Natural killer cell (primary cell): ENCODE measurements at regions not wholly inside any gene's neighbourhood (a gene's known extent, or its start where the extent isn't known, plus 50 kb on each side); places are given as distances from the start of the nearest gene placed in this dataset.

Experiments
- ATAC-seq, 3 donors: fragments of 150-1000 bp in 2 of 3; fragments of 200-7000 bp in 1 of 3; cut with Tn5 transposase; 1 replicate in 1 of 3; 2 replicates in 2 of 3; pipeline ENCODE4 v1.10.0; 2021; ENCODE audit warnings: mild to moderate bottlenecking in 2 of 3, moderate library complexity in 2 of 3
- DNase-seq, 2 donors: peaks; one replicate each; pipeline versions ENCODE4 v3.0.0 to v3.0.0-alpha.2; 2013 to 2021; ENCODE audit warnings: mixed read lengths in 1 of 2
- H3K27ac ChIP-seq: one replicate; pipeline ENCODE4 v1.5.1; 2013; ENCODE audit warnings: mild to moderate bottlenecking, low read length
- H3K27me3 ChIP-seq: one replicate; pipeline ENCODE4 v1.6.1; 2013; ENCODE audit warnings: low read length; ENCODE audit not compliant: control insufficient read depth, insufficient read depth
- H3K36me3 ChIP-seq: one replicate; pipeline ENCODE4 v1.6.1; 2013; ENCODE audit warnings: low read length; ENCODE audit not compliant: control insufficient read depth, insufficient read depth
- H3K4me1 ChIP-seq: one replicate; pipeline ENCODE4 v1.6.1; 2013; ENCODE audit warnings: low read length; ENCODE audit not compliant: control insufficient read depth, insufficient read depth
- H3K4me3 ChIP-seq: one replicate; pipeline ENCODE4 v1.5.1; 2013; ENCODE audit warnings: low read length
- H3K9me3 ChIP-seq: one replicate; pipeline ENCODE4 v1.6.1; 2013; ENCODE audit warnings: low read length; ENCODE audit not compliant: control insufficient read depth, insufficient read depth
- H3K27ac Mint-ChIP-seq, 2 donors: one replicate each; pipeline ENCODE4 v1.8.0; 2022; ENCODE audit warnings: mild to moderate bottlenecking in 2 of 2, mixed read lengths in 2 of 2, moderate library complexity in 1 of 2
- H3K27me3 Mint-ChIP-seq, 2 donors: one replicate each; pipeline ENCODE4 v1.8.0; 2022; ENCODE audit warnings: low read depth in 2 of 2, mixed read lengths in 2 of 2
- H3K36me3 Mint-ChIP-seq: one replicate; pipeline ENCODE4 v1.8.0; 2022; ENCODE audit warnings: mixed read lengths
- H3K4me1 Mint-ChIP-seq, 2 donors: one replicate each; pipeline ENCODE4 v1.8.0; 2022; ENCODE audit warnings: mixed read lengths in 2 of 2
- H3K4me3 Mint-ChIP-seq: one replicate; pipeline ENCODE4 v1.8.0; 2022; ENCODE audit warnings: mild to moderate bottlenecking, moderate library complexity, mixed read lengths
- H3K9me3 Mint-ChIP-seq, 2 donors: one replicate each; pipeline ENCODE4 v1.8.0; 2022; ENCODE audit warnings: mixed read lengths in 2 of 2
- WGBS: methylation state at CpG from one replicate; pipeline ENCODE4 v1.1.7; 2013; ENCODE audit warnings: missing lambda C conversion rate; ENCODE audit not compliant: insufficient coverage; 5-methylcytosine and 5-hydroxymethylcytosine counted together
- intact Hi-C: fragments of 100-400 bp; cut with micrococcal nuclease; formaldehyde crosslinking; loops from one replicate; pipeline ENCODE4 v1.14.2; 2022
- TF ChIP-seq, protein P1 (sequence below): fragments of 200-600 bp; IDR thresholded peaks from one replicate; pipeline ENCODE4 v1.8.0; 2022; ENCODE audit warnings: antibody characterized with exemption

DNA sequence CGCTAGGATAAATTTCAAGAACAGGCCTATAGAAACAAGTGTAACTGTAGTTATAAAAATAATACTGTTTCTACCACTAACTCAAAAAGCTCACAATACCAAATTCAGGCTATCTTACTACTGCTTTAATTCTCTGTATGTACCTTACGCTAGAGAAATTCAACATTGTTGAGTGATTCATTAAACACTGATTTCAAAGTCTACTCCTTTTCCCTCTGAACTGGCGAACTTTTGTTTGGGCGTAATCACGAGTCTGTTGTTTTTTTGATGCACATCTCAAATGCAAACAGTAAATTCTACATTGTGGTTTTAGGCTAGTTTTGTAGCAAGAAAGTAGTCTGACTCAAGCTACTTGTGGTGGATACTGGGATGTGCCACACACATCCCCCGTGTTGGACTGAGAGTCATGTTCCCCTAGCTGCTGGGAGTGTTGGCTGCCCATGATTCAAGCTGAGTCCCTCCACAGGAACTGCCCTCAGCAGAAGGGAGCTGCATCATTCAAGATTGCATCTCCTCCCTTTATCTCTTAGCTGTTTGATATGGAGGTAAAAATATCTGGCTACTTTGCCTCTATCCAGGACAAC is 406.1 kb downstream of the RAPGEF2 start:
- H3K36me3 ChIP-seq = no peaks in the 10 kb centered on the region
- no peaks in the 10 kb centered on the region for H3K27me3 ChIP-seq
- DNase-seq = no peak
- ATAC-seq = no peak
- intact Hi-C loops = no loop called here
- no peaks in the 10 kb centered on the region for H3K4me1 ChIP-seq
- Mint-ChIP-seq H3K4me3 (no peak overlapping the region), H3K36me3 (no peaks in the 10 kb centered on the region), H3K27me3 (peaks cover 0 to 2% of the 10 kb centered on the region in 2 donors), H3K4me1 (no peaks in the 10 kb centered on the region), H3K9me3 (peaks cover 6 to 10% of the 10 kb centered on the region in 2 donors), H3K27ac (no peak overlapping the region)
- no peak overlapping the region for H3K4me3 ChIP-seq
- 87% methylated on average over 5 of the region's 6 CpGs for WGBS
- H3K9me3 ChIP-seq = no peaks in the 10 kb centered on the region
- TF ChIP-seq, protein P1, sequence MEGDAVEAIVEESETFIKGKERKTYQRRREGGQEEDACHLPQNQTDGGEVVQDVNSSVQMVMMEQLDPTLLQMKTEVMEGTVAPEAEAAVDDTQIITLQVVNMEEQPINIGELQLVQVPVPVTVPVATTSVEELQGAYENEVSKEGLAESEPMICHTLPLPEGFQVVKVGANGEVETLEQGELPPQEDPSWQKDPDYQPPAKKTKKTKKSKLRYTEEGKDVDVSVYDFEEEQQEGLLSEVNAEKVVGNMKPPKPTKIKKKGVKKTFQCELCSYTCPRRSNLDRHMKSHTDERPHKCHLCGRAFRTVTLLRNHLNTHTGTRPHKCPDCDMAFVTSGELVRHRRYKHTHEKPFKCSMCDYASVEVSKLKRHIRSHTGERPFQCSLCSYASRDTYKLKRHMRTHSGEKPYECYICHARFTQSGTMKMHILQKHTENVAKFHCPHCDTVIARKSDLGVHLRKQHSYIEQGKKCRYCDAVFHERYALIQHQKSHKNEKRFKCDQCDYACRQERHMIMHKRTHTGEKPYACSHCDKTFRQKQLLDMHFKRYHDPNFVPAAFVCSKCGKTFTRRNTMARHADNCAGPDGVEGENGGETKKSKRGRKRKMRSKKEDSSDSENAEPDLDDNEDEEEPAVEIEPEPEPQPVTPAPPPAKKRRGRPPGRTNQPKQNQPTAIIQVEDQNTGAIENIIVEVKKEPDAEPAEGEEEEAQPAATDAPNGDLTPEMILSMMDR = no peak
- H3K27ac ChIP-seq = no peak overlapping the region

DNA sequence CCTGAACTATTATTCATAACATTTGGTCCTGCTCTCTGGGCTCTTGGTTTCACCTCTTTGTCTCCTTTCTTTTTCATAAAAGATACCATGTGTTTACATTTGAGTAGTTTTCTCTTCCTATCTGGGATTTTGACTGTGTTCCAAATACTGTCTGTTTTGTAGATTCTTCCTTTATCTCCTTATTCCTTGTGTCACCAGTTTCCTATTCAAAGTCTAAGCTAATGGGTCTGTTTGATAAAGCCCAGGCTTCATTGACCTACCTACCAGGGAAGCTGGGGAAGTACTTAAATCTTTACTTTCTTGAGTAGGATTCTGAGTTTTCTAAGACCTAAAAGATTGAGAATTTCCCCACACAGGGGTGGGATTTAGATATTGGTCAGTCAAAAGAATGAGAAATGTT is 409.5 kb downstream of the RAPGEF2 start:
- Mint-ChIP-seq H3K27ac (no peak overlapping the region), H3K4me3 (no peak overlapping the region), H3K9me3 (peaks cover 8 to 12% of the 10 kb centered on the region in 2 donors), H3K36me3 (no peaks in the 10 kb centered on the region), H3K27me3 (peaks cover 0 to 6% of the 10 kb centered on the region in 2 donors), H3K4me1 (no peaks in the 10 kb centered on the region)
- Histone ChIP-seq H3K9me3 (no peaks in the 10 kb centered on the region), H3K4me1 (no peaks in the 10 kb centered on the region), H3K27me3 (no peaks in the 10 kb centered on the region), H3K36me3 (no peaks in the 10 kb centered on the region), H3K4me3 (no peak overlapping the region), H3K27ac (no peak overlapping the region)
- TF ChIP-seq, protein P1 = no peak
- ATAC-seq (no peak), DNase-seq (no peak)
- intact Hi-C loops = no loop called here

DNA sequence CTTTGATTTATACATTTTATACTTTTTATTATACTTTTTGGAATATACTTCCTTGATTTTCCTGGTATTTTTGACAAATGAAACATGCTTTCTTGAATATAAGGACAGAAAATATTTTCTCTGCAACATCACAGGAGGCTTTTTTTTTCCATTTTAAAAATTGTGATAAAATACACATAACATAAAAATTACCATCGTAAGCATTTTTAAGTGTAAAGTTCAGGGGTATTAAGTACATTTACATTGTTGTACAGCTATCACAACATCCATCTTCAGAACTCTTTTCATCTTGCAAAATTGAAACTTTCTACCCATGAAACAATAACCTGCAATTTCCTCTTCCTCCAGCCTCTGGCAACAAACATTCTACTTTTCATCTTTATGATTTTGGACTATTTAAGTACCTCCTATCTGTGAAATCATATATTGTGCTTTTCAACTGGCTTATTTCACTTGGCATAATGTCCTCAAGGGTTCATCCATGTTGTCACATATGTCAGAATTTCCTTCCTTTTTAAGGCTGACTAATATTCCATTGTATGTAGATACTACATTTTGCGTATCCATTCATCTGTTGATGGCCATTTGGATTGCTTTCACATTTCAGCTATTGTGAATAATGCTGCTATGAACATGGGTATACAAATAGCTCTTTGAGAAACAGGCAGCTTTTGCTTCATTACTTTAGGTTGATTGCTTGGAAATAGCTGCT is 412.6 kb downstream of the RAPGEF2 start:
- ATAC-seq (no peak), DNase-seq (no peak)
- H3K36me3 Mint-ChIP-seq = no peaks in the 10 kb centered on the region
- H3K9me3 Mint-ChIP-seq = peaks cover 8 to 12% of the 10 kb centered on the region in 2 donors
- H3K4me3 Mint-ChIP-seq = no peak overlapping the region
- peaks cover 0 to 6% of the 10 kb centered on the region in 2 donors for H3K27me3 Mint-ChIP-seq
- H3K4me1 ChIP-seq = no peaks in the 10 kb centered on the region
- 100% methylated on average over 1 of the region's 2 CpGs for WGBS
- no peak overlapping the region for H3K27ac Mint-ChIP-seq
- H3K4me1 Mint-ChIP-seq = no peaks in the 10 kb centered on the region
- no peak overlapping the region for H3K27ac ChIP-seq
- H3K9me3 ChIP-seq = no peaks in the 10 kb centered on the region
- no peaks in the 10 kb centered on the region for H3K36me3 ChIP-seq
- TF ChIP-seq, protein P1 = no peak
- H3K4me3 ChIP-seq = no peak overlapping the region
- intact Hi-C loops = no loop called here
- no peaks in the 10 kb centered on the region for H3K27me3 ChIP-seq
